ENCODE measurements at regions not wholly inside any gene's neighbourhood (a gene's known extent, or its start where the extent isn't known, plus 50 kb on each side); places are given as distances from the start of the nearest gene placed in this dataset.

DNA sequence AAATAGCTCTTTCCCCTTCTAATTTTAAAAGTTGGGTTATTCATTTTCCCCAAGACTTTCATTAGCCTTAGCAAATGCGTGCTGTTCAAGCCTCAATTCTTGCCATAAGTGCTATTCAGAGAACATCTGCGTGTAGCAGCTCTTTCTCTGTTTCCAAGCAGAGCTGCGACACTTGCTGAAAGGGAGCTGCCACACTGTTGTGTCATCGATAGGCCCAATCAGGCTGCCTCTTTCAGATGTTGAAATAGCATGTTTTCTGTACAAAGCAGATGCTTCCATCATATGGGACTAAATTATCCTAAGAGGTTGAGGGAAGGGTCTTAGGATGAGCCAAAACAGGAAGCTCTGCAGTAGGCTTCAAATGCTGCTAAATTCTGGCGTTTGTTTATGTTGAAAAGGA lies 220.9 kb upstream of the CDC14C start:
- DNase-seq, result no peak

DNA sequence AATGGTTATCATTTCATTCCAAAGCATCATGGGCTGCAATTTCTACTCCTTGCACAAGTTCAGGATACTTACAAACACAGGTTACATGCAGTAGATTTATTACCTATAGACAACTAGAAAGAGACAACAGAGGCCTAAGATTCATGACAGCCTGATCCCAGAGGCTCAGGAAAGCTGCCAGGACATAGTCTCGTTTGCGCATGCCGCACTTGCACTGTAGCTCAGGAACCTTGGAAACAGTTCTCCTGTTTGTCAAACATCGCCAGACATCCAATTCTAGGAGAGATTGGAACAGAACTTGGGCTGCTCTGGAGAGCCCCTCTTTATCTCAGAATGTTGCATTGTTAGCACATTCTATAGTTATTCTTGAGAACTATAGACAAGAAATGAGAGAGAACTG lies 216.2 kb upstream of the CDC14C start:
- no peak for DNase-seq

DNA sequence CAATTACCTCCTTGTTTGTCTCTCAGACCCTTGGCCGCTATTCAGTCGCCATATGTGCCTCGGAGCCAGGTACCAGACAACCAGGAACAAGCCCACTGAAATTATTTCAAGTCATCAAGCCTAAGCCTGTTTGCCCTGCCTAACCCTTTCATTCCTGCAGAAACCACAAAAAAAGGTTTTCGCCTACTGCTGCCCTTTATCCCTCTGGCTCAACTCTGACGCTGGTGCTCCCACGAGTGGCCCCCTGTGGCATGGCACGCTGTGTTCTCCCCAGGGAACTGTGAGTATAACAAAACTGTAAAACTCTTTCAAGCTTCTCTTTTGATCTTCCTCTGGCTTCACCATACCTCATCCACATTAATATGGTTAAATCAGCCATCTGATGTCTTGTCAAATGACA lies 215.7 kb upstream of the CDC14C start:
- no peak for DNase-seq

DNA sequence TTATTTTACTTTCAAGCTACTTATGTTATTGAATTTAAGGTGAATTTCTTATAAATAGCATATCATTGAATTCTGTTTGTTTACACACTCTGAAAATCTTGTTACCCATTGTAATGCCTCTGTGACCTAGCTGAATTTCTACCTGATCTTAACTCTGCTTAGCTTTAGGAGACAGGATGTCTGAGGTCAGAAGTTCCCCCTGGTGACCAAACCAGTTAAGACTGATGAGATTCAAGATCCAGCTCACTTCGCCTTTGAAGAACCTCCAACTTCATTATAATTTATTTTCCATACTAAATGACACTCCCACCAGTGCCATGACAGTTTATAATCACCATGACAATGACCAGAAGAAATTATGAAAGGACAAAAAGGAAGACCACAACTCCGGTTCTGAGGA lies 213.4 kb upstream of the CDC14C start:
- no peak for DNase-seq

DNA sequence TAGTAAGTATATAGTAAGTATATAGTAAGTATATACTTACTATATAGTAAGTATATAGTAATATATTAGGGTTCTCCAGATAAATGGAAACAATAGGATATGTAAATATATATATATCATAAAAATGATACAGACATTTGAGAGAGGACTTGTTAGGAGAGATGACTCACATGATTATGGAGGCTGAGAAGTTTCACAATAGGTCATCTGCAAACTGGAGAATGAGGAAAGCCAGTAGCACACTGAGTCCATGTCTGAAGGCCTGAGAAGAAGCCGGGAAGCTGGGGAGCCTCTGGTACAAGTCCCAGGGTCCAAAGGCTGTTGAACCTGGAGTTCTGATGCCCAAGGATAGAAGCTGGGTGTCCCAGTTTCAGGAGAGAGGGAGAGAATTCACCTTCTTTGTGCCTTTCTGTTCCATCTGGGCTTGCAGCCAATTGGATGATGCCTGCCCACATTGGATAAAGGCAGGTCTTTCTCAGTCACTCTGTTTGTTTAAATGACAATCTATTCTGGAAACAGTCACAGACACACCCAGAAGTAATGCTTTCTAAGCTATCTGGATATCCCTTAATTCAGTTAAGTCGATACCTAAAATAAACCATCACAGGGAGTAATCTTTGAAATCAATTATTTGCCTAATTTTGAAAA lies 205.5 kb upstream of the CDC14C start:
- no peak for DNase-seq

DNA sequence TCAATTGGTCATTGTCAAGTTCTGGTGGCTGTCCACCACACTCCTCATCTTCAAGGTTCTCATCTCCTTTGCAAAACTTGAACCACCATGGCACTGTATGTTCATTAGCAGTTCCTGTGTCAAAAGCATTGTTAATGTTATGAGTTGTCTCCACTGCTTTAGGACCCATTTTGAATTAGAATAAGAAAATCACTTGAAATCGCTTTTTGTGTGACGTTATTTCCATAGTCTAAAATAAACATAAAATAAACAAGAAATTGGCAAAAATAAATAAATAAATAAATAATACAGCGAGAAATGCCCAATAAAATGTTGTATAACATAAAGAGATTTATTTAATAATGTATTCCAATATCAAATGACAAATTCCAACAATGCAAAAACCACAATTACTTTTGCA lies 195.5 kb upstream of the CDC14C start:
- DNase-seq, result no peak

DNA sequence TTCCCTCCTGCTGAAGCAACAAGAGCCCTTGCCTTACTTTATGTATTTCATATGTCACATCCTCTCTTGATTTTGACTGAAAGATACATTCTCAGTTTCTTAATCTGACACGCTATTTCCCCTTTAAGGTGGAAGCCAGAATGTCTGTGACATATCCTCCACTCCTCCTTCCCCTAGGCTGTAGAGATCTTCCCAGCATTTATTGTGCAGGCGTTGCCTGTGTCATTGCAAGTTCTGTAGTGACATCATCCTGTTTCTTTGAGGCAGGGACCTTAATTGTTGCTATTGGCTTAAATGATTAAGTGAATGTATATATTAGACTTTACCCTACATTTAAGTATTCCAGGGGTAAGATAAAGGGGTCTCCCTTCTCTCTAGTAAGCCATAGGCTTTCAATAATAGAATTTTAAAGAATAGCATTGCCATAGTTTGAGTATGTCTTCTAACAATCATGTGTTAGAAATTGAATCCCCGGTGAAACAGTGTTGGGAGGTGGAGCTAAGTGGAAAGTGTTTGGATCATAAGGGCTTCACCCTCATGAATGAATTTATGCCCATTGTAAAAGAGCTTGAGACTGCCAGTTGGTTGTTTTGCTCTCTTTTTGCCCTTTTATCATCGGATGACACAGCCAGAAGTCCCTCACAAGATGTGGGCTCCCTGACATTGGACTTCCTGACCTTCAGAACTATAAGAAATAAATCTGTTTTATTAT lies 189.5 kb upstream of the CDC14C start:
- no peak for DNase-seq

DNA sequence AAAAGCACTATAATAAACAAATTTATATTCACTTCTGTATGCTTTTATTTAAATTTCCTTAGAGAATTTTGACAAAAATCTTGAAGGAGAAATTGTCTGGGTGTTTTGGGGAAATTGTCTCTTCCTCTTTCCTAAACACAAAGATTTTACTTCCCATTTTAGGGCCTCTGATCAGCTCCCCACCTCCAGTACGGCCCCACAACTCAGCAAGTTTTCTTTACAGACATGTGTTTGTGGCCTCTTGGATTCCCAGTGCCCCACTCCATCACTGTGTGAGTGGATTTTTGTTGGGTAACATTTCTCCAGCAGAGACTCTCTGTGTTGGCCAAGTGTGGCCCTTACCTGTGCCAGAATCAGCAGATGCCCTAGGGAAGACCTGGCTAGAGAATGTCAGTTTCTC lies 182.8 kb upstream of the CDC14C start:
- DNase-seq, result no peak

DNA sequence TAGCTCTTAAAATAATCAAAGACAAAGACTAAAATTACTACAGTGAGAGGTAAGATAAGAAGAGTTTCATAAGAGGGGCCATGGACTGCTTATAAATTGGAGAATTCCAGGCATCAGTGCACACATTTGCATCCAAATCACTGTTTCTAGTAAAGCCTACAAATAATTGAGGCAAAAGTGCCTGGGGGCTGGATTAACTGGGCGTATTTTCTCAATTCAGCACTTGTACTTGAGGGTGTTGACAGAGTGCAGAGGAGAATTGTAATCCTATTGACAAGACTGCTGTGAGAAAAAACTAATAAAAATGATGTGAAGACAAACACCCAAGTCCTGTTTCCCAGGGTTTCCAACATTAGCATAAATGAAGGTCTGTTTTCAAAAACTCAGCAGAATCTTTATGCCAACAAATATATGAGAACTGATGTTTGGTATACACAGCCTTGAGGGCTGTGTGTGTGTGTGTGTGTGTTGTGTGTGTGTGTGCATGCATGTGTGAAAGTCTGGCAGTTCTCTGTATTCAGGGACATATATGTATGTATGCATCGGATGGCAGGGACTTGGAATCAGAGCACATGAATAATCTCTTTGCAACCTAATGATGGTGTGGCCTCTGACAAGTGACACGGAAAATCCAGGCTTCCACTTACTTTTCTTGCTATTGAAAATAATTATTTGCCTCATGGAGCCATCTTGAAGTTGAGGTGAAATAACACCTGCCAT lies 182.1 kb upstream of the CDC14C start:
- DNase-seq, result no peak

DNA sequence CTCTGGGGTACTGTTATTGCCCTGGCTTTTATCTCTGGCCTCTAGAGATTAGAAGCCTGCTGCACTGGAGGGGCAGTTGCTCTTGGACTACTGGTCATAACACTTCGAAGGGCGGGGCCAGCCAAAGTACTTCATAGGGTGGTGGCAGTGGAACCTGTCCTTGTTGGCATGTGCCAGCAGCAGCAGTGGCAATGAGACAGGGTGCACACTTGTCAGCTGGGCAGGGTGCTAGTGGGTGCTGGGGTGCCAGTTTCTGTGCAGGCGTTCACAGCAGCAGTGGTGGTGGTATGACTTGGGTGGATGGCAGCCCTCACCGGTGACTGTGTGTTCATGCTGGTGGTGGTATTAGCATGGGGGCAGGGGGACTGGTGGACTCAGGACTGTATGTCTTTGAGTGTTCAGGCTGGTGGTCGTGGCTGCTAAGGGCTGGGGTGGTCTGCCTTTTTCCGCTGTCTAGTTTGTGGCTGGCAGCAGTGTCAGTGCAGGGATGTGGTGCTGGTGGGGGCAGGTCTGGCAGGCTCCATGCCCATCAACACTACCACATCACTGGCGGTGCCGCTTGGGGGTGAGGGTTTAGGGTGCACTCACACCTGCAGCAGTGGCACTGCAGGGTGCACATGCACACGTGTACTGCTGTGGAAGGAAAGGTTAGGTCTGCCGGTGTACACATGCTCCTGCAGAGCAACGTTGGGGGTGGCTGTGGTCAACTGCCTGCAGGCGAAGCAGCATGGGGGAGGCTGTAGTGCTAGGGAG lies 176.1 kb upstream of the CDC14C start:
- DNase-seq, result no peak

DNA sequence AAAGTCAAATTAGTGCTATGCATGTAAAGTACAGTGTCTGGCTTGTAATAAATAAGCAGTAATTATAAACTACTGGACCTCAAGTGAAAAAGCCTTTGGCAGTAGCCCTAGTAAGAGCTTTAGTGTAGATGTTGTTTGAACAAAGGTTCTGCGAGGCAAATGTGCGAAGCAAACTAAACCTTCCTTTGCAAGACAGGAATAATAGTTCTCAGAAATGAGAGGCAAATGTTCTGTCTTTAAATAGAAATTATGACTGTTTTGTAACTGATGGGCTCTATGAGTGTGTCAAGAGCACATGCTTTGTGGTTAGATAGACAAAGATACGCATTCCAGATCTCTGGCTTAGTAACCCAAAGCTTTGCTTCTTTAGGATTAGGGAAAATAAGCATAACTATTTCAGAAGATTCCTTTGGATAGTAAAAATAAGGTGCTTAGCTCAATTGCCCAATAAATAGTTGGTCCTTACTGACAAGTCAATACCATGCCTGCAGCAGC lies 169.2 kb upstream of the CDC14C start:
- DNase-seq, result no peak

DNA sequence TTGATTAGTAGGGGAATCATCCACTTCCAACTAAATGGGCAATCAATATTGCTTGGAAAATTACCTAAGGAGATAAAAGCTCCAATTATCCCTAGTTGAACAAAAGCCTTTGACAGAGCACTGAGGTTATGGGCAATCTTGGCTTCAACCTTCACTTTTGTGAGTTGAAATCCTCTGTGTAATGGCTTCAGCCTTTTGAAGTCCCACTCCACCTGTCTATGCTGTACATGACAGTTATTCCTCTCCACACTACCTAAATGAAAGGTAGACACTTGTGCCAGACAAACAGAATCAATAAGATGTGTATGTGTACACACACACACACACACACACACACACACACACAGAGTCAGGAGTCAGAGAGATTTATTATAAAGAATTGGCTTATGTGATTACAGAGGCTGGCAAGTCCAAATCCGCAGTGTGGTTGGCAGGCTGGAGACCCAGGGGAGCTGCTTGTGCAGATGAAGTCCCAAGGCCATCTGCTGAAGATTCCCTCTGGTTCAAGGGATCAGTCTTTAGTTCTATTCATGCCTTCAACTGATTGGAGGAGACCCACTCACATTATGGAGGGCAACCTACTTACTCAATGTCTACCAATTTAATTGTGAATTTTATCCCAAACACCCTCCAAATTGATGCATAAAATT lies 164.8 kb upstream of the CDC14C start:
- DNase-seq, result no peak

DNA sequence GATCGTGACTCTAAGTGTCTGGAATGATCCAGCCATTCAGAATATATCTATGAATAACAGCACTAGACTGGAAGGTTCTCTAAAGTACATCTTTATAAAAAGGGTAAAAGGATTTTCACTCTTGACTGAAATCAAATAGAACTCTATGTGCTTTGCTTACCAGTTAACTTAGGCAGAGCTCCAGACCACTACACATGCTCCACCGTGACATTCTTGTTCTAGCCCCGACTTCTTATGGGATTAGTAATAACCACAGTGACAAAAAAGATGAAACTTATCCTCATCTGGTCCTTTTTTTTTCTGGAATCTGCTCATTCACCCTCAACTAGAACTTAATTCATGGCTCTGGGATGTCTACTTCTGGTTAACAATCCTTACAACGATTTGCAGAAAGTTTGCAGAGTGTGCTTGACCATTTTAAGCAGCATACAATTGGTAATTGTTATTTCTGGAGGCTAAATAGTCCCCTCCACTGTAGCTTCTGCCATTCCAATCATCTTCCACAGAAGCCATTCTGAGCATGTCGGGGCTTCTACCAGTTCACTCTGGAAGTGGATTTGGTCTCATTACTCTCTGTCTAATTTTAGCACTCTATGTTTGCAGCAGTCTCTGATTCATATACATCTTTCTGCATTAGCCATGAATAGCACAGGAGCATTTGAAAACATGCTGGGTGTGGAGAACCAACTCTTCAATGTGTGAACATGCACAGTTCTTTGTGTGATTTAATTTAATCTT lies 163.7 kb upstream of the CDC14C start:
- no peak for DNase-seq

DNA sequence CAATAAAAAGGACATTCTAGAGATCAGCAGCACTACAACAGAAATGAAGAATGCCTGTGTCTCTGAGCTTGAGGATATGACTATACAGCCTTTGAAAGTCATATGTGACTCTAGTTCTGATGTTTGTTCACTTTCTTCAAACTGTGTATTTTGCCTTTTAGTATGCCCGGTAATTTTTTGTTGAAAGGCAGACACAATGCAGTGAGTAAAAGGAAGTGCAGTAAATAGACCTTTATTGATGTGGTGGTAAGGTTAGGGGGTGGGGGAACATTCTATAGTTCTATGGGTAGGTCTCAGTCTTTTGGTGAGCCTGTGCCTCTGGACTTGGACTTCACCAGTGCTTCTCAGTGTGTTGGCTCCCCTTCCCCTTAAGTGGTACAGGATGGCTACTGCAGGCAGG lies 143.5 kb upstream of the CDC14C start:
- DNase-seq, result no peak

DNA sequence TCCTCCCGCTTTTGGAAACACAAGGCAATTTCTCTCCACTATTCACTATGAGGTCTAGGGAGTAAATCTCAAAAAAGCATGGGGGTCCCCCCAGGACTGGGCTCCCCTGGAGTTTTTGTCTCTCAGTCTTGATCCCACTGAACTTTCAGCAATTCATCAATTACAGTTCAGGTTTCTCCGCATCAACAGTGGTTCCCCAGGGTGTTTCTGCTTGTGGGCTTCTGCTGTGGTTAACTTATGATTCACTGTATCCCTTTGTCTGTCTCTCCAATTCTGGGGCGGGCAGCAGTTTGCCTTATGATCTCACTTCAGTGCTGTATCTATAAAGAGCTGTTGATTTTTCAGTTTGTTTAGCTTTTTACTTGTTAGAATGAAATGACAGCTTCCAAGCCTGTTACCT lies 142.6 kb upstream of the CDC14C start:
- DNase-seq, result peak; percentile 5

DNA sequence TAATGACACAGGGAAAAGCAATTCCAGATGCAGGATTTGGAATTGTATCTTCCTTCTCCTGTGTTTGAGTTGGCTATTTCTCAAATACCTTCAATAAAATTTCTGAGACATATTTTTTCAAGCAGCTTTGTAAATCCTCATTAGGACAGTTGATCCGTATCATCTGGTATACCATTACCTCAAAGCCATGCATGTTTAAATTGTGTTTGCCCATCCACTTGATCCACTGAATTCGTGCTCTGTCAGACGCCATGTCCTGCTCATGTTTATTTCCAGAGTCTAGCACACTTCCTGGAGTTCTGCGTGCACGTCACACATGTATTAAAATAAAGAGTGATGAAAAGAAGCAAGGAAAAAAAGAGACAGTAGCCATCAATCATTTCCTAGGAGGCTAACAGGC lies 141.8 kb upstream of the CDC14C start:
- DNase-seq, result no peak

DNA sequence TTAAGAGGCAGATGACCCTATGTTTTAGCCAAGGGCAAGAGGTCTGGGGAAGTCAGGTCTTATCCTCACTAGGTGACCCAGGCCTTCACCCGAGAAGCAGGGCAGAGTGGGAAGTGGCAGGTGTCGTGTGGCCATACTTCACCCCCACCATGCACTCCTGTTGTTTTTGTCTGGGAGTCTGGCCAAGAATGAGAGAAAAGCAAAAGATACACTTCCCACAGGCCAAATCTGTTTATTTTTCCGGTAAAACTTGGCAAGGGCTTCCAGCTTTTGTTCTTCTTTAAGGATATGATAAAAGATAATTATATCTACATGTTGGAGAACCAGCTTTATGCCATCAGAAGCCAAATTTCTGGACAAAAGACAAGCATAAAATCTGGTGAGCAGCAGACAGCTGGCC lies 137.4 kb upstream of the CDC14C start:
- no peak for DNase-seq

DNA sequence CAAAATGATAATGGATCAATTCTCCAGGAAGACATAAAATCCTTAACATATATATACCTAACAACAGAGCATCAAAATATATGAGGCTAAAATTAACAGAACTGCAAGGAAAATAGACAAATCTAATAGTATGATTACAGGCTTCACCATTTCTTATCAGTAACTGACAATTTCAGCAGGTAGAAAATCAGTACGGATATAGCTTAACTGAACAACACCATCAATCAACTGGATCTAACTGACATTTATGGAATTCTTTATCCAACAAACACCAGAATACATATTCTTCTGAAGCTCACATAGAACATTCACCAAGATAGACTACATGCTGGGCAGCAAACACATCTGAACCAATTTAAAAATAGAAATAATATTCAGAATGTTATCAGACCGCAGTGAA lies 121.1 kb upstream of the CDC14C start:
- no peak for DNase-seq

DNA sequence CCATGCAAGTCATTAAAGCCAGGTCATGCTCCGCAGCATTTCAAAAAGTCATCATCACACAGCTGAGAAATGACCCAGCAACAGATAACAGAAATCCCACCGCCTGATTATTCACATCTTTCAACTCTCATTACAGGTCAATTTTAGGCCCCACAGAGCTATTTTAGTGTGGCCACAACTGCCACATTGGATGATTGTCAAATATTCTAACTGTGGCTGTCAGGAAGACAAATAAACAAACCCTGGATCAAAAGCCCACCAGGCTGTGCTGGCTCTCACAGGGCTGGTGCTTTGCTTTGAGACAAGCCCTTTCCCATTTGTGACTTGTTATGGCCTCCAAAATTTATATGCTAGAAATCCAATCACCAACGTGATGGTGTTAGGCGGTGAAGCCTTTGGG lies 117.6 kb upstream of the CDC14C start:
- no peak for DNase-seq

DNA sequence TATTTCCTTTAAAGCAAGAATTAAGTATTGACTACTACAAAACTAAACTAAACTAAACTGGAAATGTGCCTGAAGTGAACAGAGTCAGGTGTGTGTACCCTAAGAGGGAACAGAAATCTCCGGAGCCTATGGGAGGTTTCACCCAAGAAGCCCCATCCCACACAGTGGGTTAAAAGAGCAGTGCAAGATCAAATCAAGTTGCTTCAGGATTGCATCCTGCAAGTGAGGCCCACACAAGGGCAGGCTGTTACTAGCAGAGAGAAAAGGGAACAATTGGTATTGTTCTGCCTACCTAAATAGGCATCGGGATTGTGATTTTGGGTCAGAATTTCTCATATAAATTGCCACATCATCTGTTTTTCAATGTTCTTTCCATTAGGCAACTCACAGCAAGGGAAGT lies 113.3 kb upstream of the CDC14C start:
- DNase-seq, result no peak

DNA sequence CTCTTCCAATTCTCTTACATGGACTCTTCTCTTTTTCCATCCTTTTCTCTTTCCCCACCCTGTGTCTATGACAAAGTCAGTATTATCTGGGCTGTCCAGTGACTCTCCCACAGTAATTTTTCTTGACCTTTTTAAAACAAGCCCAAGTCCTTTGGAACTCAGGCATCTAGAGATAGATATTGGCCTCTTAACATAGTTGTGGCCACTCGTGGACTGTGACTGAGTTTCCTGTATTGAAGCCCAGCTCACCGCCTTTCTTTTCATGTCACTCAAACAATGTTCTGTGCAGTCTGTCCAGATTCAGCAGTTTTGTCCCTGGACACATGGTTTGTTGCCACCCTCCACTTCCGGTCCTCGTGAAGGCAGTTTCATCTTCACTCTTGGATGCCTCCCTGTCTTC lies 110.9 kb upstream of the CDC14C start:
- DNase-seq, result no peak

DNA sequence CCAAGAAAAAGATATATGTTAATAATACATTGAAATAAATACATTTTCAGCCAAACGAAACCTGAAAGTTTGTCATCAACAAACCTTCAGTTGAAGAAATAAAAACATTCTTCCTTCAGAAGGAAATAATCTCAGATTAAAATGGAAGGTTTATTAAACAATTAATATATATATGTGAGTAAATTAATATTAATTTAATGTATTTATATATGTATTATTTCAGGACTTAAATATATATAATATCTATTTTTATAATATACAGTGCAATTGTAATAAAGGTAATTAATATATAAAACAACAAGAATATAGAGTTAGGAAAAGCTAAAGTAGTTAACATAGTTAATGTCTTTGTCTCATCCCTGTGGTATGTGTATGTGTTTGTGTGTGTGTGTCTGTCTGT lies 102.2 kb upstream of the CDC14C start:
- DNase-seq, result no peak

Data from right kidney (tissue), 1 donor.